DOHH2 (cell line): ENCODE measurements at regions not wholly inside any gene's neighbourhood (a gene's known extent, or its start where the extent isn't known, plus 50 kb on each side); places are given as distances from the start of the nearest gene placed in this dataset.

Experiments used
- H3F3A ChIP-seq: fragments of 200-600 bp; sonication (generic), shearing (Covaris generic); 2 replicates; pipeline ENCODE4 v1.6.0; 2016; ENCODE audit warnings: antibody characterized with exemption, mild to moderate bottlenecking; ENCODE audit not compliant: control insufficient read depth, insufficient read depth
- H3K27ac ChIP-seq: fragments of 200-600 bp; sonication (generic); 2 replicates; pipeline ENCODE4 v1.5.1; 2014; ENCODE audit warnings: low read depth, mild to moderate bottlenecking, low read length, moderate library complexity
- H3K27me3 ChIP-seq: fragments of 200-600 bp; sonication (generic); 2 replicates; pipeline ENCODE4 v1.6.1; 2014; ENCODE audit warnings: mild to moderate bottlenecking, low read length, mixed read lengths; ENCODE audit not compliant: control insufficient read depth
- H3K36me3 ChIP-seq: fragments of 200-600 bp; sonication (generic); 2 replicates; pipeline ENCODE4 v1.6.1; 2014; ENCODE audit warnings: mild to moderate bottlenecking, low read length, moderate library complexity, mixed read lengths; ENCODE audit not compliant: control insufficient read depth
- H3K4me1 ChIP-seq: fragments of 200-600 bp; sonication (generic); 2 replicates; pipeline ENCODE4 v1.6.1; 2014; ENCODE audit warnings: mild to moderate bottlenecking, low read length, mixed read lengths; ENCODE audit not compliant: control insufficient read depth
- H3K4me2 ChIP-seq: fragments of 200-600 bp; sonication (generic); 2 replicates; pipeline ENCODE4 v1.6.0; 2014; ENCODE audit warnings: mild to moderate bottlenecking, low read length, moderate library complexity
- H3K4me3 ChIP-seq: fragments of 200-600 bp; sonication (generic); 2 replicates; pipeline ENCODE4 v1.5.1; 2014; ENCODE audit warnings: mild to moderate bottlenecking, low read length, mixed read lengths
- H3K79me2 ChIP-seq: fragments of 200-600 bp; sonication (generic); 2 replicates; pipeline ENCODE4 v1.6.1; 2014; ENCODE audit warnings: mild to moderate bottlenecking, low read length, mixed read lengths; ENCODE audit not compliant: control insufficient read depth
- H3K9me2 ChIP-seq: fragments of 200-600 bp; sonication (generic); replicated peaks from 2 replicates; pipeline ENCODE4 v1.6.1; 2014; ENCODE audit warnings: mild to moderate bottlenecking, low read length, mixed read lengths; ENCODE audit not compliant: control insufficient read depth
- H3K9me3 ChIP-seq: fragments of 200-600 bp; sonication (generic); 2 replicates; pipeline ENCODE4 v1.6.1; 2014; ENCODE audit warnings: antibody characterized with exemption, low read length, mixed read lengths; ENCODE audit not compliant: control insufficient read depth, insufficient read depth
- H4K20me1 ChIP-seq: fragments of 200-600 bp; sonication (generic); 2 replicates; pipeline ENCODE4 v1.6.0; 2014; ENCODE audit warnings: low read depth, mild to moderate bottlenecking, antibody characterized with exemption, low read length, moderate library complexity; ENCODE audit not compliant: control insufficient read depth, insufficient read depth
- CTCF ChIP-seq: fragments of 200-600 bp; sonication (generic); IDR thresholded peaks from one replicate; pipeline ENCODE4 v1.5.1; 2014; ENCODE audit warnings: antibody characterized with exemption, mild to moderate bottlenecking, low read depth, low read length; ENCODE audit not compliant: poor library complexity, severe bottlenecking
- EZH2phosphoT487 ChIP-seq: fragments of 200-600 bp; sonication (generic); IDR thresholded peaks from 2 replicates; pipeline ENCODE4 v1.6.1; 2017; ENCODE audit warnings: borderline replicate concordance, mild to moderate bottlenecking, antibody characterized with exemption, low read length, moderate library complexity, mixed read lengths

GRCh38 chr5:143893638-143894037, 81.7 kb downstream of the HMHB1 start:
- Histone ChIP-seq H4K20me1 (no peaks in the 10 kb centered on the region), H3K4me2 (no peak overlapping the region), H3K4me3 (no peak overlapping the region), H3F3A (no peaks in the 10 kb centered on the region), H3K9me2 (no peaks in the 10 kb centered on the region), H3K36me3 (no peaks in the 10 kb centered on the region), H3K27ac (no peak overlapping the region), H3K9me3 (no peaks in the 10 kb centered on the region), H3K27me3 (no peaks in the 10 kb centered on the region), H3K4me1 (no peaks in the 10 kb centered on the region), H3K79me2 (no peaks in the 10 kb centered on the region)
- TF ChIP-seq EZH2phosphoT487 (no peak), CTCF (no peak)

GRCh38 chr5:143896516-143896915, 84.6 kb downstream of the HMHB1 start:
- H4K20me1 ChIP-seq = no peaks in the 10 kb centered on the region
- H3K4me1 ChIP-seq = no peaks in the 10 kb centered on the region
- no peaks in the 10 kb centered on the region for H3K27me3 ChIP-seq
- no peak overlapping the region for H3K27ac ChIP-seq
- TF ChIP-seq EZH2phosphoT487 (no peak), CTCF (no peak)
- H3K79me2 ChIP-seq = no peaks in the 10 kb centered on the region
- H3K36me3 ChIP-seq = no peaks in the 10 kb centered on the region
- no peaks in the 10 kb centered on the region for H3K9me3 ChIP-seq
- H3F3A ChIP-seq = no peaks in the 10 kb centered on the region
- H3K4me2 ChIP-seq = no peak overlapping the region
- no peaks in the 10 kb centered on the region for H3K9me2 ChIP-seq
- H3K4me3 ChIP-seq = no peak overlapping the region

GRCh38 chr5:143896966-143897365, 85.0 kb downstream of the HMHB1 start:
- TF ChIP-seq EZH2phosphoT487 = no peak
- TF ChIP-seq CTCF = no peak
- H3K4me1 ChIP-seq = no peaks in the 10 kb centered on the region
- H3K9me3 ChIP-seq = no peaks in the 10 kb centered on the region
- H3F3A ChIP-seq = no peaks in the 10 kb centered on the region
- no peak overlapping the region for H3K4me2 ChIP-seq
- H3K27me3 ChIP-seq = no peaks in the 10 kb centered on the region
- H3K79me2 ChIP-seq = no peaks in the 10 kb centered on the region
- H3K9me2 ChIP-seq = no peaks in the 10 kb centered on the region
- H4K20me1 ChIP-seq = no peaks in the 10 kb centered on the region
- no peak overlapping the region for H3K27ac ChIP-seq
- H3K4me3 ChIP-seq = no peak overlapping the region
- H3K36me3 ChIP-seq = no peaks in the 10 kb centered on the region

GRCh38 chr5:143898381-143898780, 86.4 kb downstream of the HMHB1 start:
- no peak overlapping the region for H3K27ac ChIP-seq
- H3F3A ChIP-seq = no peaks in the 10 kb centered on the region
- no peak overlapping the region for H3K4me2 ChIP-seq
- no peaks in the 10 kb centered on the region for H3K79me2 ChIP-seq
- no peaks in the 10 kb centered on the region for H3K9me2 ChIP-seq
- H3K9me3 ChIP-seq = no peaks in the 10 kb centered on the region
- H3K4me3 ChIP-seq = no peak overlapping the region
- H3K27me3 ChIP-seq = no peaks in the 10 kb centered on the region
- H4K20me1 ChIP-seq = no peaks in the 10 kb centered on the region
- no peaks in the 10 kb centered on the region for H3K36me3 ChIP-seq
- TF ChIP-seq EZH2phosphoT487 (no peak), CTCF (no peak)
- no peaks in the 10 kb centered on the region for H3K4me1 ChIP-seq
